ENCODE measurements at regions not wholly inside any gene's neighbourhood (a gene's known extent, or its start where the extent isn't known, plus 50 kb on each side); places are given as distances from the start of the nearest gene placed in this dataset.
A peak's percentile ranks its signal among the peaks of the same experiment; 100 is the strongest.

DNA sequence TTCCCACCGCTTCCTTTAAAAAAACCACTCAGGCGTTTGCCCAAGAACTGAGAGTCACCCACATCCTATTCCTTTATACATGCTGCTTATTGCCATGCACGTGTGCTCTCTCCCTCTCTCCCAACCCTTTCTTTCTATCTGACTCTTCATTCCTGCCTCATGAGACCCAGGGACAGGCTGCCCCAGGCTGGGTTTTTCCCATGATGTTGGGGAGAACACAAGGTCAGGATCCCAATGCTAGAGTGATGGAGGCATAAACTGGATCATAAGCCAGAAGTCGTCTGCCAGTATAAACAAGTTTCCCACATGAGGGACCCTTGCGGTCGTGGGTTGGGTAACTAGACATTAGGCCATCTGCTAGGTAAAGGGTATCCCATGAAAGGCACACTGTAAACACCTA lies 64.9 kb downstream of the CD2 start:
- DNase-seq (ENCODE audit: low read depth): no peak

DNA sequence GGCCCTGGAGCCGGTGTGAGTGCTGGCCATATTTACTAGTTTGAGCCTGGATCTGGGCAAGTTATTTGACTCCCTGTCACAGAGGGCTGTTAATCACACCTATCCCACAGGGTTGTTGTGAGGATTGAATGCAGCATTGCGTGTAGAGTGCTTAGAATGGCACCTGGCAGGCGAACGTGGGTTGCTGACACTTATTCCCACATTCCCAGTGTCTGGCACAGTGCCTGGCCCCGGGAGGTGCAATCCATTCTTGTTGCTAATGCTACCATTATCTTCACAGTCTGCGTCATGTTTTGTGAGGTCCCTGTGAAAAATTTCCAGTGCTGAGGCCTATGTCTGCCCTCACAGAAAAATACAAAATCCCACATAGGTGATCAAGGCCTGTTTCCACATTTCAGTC lies 66.1 kb downstream of the CD2 start:
- no peak for DNase-seq (ENCODE audit: low read depth)

DNA sequence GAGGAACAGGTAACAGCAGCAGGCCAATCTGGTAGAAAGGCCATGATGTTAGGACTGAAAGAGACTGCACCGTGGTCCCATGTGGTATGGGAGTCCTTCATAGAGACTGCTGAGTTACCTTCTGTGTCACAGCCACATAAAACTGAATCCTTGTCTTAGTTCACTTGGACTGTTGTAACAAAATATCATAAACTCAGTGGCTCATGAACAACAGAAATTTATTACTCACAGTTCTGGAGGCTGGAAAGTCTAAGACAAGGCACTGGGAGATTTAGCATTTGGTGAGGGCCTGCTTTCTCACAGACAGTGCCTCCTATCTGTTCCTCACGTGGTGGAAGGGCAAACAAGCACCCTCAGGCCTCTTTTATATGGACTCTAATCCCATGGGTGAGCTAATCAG lies 67.5 kb downstream of the CD2 start:
- DNase-seq (ENCODE audit: low read depth): no peak

DNA sequence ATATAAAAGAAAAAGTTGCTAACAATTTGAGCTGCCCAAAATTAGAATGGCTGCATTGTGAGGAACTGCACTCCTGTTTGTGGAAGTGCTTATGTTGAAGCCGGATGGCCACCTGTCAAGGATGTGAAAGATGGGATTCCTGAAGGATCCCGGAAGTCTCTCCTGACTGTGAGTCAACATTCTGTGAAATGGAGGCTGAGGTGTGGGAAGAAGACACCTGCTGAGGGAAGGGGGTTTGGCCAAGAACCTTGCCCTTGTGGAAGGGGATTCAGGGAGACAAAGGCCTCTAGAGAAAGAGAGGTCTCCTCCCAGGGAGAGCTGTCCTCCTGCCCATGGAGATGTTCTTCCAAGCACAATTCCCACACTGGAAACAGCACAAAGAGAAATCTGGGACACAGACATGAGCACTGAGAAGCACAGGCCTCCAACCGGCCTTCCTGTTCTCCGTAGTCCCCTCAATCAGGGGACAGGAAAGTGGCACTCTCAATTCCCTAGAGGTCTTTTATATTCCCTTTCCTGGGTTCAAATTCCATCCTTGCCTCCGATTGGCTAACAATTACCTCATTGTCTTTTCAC lies 70.5 kb downstream of the CD2 start:
- DNase-seq (ENCODE audit: low read depth): no peak

DNA sequence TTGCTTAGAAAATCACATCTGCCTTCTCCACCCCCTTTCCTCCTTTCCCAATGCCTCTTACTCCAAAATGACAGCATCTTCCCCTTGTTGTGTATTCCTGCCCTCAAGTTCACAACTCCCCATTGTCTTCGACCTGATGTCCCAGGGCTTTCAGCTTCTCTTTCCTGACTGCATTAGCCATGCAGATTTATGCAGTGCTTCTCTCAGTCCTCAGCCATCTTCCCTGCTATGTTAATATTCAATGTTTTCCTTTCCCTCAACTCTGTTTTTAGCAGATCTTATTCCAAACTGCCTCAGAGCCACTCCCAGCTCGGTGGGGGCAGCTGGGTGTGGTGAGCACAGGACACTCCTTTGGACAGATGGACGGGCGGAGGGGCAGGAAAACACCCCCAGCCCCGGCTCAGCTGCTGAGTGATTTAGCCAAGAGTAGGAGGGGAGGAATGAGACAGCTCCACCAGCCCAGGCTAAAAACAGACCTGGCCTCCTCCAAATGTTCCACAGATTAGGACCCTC lies 71.0 kb downstream of the CD2 start:
- DNase-seq (ENCODE audit: low read depth): no peak

DNA sequence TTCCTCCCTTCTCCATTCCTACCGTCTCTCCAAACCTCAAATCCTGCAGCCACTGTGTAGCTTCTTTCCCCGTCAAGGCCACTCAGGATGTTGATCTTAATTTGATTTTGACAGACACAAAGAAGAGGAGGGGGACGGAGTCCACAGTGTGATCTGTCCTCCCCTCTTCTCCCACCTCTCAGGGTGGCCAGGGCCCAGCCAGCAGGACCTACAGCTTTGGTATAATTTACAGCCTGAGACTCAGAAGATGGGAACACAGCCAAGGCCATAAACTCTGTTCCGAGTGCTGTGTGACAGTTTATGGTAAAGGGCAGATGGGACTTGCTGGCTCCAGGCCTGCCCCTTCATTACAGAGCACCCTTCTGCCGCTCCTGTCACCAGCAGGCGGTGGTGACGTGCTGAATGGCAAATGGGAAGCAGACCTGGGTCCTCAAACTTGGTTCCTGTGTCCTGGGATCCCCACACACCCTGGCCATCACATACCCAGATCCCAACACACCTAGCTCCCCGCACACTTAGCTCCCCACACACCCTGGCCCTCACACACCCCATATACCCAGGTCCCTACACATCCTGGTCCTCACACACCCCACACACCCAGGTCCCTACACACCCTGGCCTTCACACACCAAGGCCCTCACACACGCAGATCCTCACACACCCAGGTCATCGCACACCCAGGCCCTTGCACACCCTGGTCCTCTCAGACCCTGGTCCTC lies 71.6 kb downstream of the CD2 start:
- no peak for DNase-seq (ENCODE audit: low read depth)

DNA sequence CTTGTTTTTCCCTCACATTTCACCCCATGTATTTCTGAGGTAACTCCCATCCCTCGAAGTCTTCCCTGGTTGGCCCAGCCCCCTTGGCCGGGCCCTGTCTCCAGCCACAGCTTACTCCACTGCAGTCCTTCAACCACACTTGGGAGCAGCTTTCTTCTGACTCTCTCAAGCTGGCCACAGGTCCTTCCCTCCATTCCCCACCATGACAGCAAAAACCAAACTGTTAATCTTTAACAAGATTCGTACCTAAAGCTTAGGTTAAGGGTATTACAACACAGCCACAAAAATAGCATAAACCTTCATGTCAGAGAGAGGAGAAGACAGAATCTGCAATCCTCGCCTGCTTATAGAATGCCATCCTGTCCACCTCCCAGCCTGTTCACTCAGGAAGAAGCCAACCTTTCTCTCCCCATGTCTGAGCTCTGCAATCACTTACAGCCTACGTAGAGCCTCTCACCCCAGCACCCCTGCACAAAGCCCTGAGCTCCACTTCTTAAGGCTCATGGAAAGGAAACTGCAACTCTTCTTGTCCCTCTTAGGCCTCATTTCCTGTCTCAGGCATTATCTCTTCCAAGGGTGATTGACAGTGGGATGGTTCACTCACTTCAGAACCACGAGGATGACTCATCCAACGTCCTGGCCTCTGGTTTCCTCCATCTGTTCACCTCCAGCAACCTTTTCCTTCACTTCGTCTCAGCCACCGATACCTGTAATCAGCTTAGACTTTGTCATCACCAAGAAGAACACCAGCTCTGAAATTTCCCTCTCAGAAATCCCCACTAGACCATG lies 72.8 kb downstream of the CD2 start:
- DNase-seq (ENCODE audit: low read depth): no peak

DNA sequence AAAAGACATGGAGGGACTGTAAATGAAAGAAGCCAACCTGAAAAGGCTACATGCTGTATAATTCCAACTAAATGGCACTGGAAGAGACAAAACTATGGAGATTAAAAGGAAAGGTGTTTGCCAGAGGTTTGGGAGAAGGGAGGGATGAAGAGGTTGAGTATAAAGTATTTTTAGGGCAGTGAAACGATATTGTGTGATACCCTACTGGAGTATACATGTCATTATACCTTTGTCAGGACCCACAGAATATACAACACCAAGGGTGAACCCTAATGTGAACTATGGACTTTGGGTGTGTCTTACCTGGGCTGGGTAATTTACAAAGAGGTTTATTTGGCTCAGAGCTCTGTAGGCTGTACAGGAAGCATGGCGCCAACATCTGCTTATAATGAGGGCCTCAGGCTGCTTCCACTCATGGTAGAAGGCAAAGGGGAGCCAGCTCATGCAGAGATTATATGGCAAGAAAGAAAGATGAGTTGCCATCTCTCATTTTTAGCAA lies 73.4 kb downstream of the CD2 start:
- DNase-seq (ENCODE audit: low read depth): no peak

DNA sequence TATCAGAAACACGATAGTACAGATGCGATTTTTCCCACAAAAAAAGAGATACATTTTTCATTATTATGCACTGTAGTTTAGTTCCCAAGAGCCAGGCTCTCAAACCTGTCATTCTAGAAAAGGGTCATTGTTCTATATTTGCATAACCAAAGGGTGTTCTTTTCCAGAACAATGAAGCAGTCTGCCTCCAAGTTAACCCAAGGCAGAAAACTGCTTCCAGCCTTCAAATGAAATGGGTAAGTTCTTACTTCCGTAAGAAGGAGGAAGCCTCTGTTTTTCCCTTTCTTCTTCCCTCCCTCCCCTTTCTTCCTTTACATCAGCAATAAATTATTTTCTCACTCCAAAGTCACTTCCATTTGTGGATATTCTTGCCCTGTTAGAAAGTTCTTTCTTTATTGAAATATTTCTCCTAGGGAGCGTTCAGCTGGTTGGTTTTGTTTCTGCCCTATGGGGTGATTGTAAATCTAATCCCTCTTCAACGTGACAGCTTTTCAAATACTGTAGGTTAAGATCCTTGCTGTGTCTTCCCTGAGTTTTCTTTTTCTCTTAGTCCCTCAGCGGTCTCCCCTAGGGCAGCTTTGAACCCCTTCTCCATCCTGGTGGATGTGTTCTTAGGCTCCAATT lies 77.3 kb upstream of the PTGFRN start:
- DNase-seq (ENCODE audit: low read depth): no peak

DNA sequence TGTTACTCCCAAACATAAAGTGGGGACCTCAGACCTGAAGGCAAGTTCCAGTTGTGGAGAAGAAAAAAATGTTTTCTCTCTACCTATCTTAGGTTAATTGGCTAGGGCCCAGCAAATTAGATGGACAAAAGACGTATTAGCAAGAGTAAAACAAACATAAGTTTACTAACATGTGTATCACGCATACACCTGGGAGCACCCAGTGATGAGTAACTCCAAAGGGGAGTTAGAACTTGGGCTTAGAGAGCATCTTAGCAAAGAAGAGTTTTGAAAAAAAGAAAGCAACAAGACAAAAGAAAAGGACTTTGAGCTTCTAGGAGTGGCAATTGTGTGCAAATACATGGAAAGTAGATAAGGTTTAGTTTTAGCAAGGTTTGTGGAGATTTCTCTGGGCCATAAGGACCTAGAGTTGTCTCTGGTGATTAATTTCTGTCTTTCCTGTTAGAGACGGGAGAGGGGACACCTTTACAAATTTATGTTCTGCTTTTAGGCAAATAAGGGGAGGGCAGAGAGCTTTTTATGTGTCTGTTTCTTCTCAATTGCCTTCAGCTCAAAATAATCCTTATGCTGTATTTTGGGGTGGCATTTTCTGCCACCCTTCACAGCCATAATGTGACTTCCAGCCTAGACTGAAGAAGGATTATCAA lies 76.7 kb upstream of the PTGFRN start:
- no peak for DNase-seq (ENCODE audit: low read depth)

DNA sequence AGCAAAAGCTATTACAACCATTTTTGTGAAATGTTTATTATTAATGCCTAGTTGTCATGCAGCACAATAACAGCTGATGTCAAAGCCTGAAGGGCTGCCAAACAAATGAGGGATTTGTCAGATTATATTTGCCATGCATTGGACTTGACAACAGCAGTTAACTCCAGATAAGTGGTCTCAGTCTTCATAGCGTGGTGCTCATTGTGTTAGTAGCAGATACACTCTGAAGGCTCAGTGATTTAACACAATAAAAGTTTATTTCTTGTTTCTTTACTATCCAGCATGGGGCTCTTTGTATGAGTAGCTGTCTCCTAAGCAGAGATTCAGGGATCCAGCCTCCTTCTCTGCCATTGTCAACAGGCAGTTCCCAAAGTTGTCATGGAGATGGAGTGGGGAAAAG lies 76.0 kb upstream of the PTGFRN start:
- DNase-seq (ENCODE audit: low read depth): no peak

DNA sequence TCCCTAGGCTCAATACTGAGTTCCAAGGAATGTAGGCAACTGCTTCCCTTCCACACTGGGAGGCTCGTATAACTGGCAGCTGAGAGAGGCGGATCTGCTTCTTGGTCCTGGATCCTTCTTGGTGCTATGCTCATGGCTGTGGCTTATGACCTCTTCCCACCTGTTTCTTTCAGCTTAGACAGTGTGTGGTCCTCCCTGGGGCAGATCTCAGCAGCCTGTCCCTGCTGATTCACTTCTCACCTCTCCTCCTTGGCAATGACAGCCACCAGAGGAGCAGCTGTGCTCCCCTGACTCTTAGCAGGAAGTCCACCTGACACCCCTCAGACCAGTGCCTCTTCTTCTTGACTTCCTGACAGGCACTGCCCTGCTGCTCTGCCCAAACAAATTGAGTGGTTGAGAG lies 75.1 kb upstream of the PTGFRN start:
- DNase-seq (ENCODE audit: low read depth): no peak

DNA sequence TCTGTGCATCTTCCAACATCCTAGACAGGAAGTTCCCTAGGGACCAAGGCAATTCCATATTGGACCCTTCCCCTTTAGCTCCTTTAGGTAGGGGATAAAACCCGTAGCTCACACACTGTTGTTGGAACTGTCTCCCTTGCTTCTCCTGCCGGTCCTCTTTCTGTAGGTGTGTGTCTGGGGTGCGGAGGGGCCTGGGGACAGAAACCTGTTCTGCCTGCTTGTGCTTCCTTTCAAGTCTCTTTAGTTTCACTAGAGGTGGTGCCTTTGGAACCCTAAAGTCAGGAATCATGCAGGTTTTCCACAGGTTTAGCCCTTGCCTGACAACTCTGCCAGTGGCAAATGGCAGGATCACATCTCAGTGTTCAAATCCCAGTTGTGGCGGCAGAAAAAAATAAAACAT lies 74.6 kb upstream of the PTGFRN start:
- DNase-seq (ENCODE audit: low read depth): no peak

DNA sequence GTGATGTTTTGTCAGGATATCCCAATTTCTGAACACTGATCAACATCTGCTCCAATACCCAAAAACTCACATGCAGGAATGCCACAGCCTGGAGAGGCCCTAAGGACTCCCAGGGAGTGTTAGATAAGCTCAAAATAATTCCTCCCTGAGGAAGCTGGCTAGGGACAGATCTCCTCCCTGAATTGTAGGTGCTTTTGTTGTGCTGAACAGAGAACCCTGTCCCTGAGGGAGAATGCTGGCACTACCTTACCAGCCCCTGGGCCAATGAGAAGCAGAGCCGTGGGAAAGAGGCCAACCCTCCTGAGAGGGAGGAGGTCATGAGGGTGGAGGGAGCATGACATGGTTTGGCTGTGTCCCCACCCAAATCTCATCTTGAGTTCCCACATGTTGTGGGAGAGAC lies 73.6 kb upstream of the PTGFRN start:
- no peak for DNase-seq (ENCODE audit: low read depth)

DNA sequence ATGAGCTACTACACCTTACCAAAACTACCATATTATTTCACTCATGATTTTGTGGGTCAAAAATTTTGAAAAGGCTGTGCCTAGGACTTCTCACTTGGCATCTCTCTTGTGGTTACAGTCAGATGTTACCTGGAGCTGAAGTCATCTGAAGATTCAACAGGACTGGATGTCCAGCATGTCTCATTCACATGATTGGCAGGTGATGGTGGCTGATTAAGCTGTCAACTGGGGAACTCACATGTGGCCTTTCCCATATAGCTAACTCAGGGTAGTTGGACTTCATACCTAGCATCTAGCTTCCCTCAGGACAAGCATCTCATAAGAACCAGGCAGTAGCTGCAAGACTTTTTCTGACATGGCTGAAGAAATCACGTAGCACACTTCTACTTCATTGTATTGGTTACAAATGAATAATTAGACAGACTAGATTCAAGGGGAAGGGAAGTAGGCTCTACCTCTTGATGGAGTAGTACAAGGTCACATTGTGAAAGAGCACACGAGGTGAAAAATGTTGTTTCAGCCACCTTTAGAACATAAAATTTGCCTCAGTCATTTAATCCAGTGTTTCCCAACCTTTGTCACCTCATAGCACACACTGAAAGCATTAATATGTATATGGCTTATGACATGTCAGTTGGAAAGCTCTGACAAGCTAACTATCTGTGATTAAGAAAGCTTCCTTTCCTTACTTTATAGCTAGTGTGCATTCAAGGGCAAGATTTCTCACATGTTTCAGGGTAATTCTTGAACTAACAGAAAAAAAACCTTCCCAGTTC lies 68.0 kb upstream of the PTGFRN start:
- no peak for DNase-seq (ENCODE audit: low read depth)

DNA sequence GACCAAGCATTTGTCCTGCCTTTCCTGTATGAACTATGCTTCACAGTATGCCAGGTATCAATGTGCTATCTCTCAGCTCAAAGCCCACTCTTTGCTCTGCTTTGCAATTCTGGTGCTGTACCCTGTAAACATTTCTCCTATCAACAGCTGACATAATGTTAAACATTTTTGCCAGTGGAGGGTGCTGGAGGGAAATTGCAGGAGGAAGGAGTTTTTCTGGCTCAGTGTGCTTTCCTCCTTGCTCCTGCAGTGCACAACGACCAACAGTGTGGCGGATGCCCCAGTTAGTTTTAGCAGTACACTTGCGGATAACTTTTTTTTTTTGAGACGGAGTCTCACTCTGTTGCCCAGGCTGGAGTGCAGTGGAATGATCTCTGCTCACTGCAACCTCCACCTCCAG lies 67.1 kb upstream of the PTGFRN start:
- no peak for DNase-seq (ENCODE audit: low read depth)

DNA sequence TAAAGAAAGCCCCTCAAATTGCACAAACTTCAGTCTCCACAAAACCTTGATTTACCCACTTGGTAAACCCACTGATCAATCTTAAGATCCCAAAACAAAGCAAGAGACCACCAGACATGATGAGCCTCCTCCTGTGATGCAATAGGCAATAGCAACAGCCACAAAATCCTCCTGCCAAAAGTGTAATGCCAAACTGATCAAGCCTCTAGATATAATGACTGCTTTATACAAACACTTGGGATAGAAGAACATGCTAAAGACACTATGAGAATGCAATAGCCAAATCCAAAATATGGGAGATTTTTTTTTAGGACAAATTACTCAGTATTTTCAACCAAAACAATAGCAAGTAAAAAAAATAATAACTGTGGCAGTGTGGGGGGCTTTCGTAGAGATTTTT lies 64.9 kb upstream of the PTGFRN start:
- no peak for DNase-seq (ENCODE audit: low read depth)

DNA sequence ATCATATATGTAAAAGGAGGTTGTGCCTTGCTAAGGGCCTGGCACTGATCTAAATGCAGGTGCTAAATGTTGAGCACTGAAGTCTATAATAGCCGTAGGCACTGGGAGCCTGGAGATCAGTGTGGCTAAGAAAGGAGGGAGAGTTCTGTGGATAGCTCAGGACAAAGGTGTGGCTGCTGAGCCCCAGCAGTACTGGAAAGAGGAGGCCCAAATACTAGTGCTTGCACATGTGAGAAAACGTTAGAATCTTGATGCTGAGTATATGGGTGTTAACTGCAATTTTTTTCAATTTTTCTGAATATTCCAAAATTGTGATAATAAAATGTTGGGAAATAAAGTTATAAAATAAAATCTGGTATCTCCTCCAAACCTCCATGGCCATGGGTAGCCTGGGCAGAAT lies 62.5 kb upstream of the PTGFRN start:
- no peak for DNase-seq (ENCODE audit: low read depth)

DNA sequence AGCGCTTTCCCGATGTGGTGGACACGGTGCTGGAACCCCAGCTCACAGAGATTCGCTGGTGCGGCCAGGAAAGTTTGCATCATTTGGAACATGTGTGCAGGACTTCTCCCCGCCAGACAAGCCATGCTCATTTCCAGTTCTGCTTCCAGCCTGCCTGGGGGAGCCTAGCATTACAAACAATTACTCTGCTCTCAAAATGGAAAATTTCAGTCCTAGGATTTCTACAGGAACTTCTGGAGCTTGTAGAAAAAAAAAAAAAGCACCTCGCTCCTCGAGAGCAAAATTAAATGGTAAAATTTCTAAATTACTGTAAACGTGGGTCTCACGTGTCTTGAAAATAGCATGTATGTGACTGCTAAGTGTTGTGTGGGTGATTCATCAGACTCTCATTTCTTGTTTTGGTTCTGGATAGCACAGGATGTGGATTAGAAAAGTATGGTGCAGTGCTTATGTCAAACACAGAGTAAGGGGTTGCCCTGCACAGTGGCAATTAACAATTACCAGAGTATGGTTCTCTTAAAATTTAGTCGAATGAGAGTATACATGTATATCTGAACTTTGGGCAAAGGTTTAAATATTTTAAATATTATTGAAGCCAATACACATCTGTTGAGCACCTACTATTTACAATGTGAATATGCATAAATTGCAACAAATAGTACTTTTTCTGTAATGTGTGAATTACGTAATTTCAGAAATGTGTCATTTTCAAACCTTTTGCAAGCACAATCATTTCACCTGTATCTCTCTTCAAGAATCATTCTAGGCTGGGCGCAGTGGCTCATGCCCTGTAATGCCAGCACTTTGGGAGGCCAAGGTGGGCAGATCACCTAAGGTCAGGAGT lies 61.8 kb upstream of the PTGFRN start:
- DNase-seq (ENCODE audit: low read depth): peak; percentile 94

DNA sequence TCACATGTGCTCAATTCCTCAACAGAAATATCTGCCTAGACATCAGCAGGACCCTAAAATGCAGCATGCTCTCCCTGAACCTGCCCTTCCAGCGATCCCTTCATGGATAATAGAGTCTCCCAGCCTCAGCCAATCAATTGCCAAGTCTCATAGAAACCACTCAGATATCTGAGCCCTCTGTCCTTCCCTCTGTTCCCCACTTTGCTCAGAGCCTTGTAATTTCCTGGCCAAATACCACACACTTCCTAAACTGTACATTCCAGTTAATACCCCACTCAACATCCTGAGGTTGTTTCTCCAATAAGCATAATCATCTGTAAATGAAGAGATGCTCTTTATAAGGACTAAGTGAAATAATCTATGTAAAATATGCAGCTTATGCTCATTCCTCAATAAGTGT lies 59.3 kb upstream of the PTGFRN start:
- no peak for DNase-seq (ENCODE audit: low read depth)
